HG03039 (cell line): ENCODE measurements at regions not wholly inside any gene's neighbourhood (a gene's known extent, or its start where the extent isn't known, plus 50 kb on each side); places are given as distances from the start of the nearest gene placed in this dataset.

Experiments
- ATAC-seq: cut with Tn5 transposase; IDR thresholded peaks from one replicate; pipeline ENCODE4 v1.9.1; 2021; ENCODE audit warnings: mild to moderate bottlenecking, moderate library complexity; ENCODE audit not compliant: unreplicated experiment

GRCh38 chr22:48179571-48180546 is 1417.4 kb downstream of the TBC1D22A start:
- no peak for ATAC-seq

- no peak for ATAC-seq
Observed at GRCh38 chr22:48178536-48178935, 1416.1 kb downstream of the TBC1D22A start.

- no peak for ATAC-seq
Observed at GRCh38 chr22:48177631-48178030, 1415.2 kb downstream of the TBC1D22A start.

- no peak for ATAC-seq
Observed at GRCh38 chr22:48175721-48176120, 1413.3 kb downstream of the TBC1D22A start.

GRCh38 chr22:48173773-48174160 is 1411.3 kb downstream of the TBC1D22A start:
- ATAC-seq = no peak

- ATAC-seq = no peak
Observed at GRCh38 chr22:48173061-48173772, 1410.8 kb downstream of the TBC1D22A start.

- no peak for ATAC-seq
Observed at GRCh38 chr22:48171271-48171691, 1408.8 kb downstream of the TBC1D22A start.

- ATAC-seq = no peak
Observed at GRCh38 chr22:48169227-48169626, 1406.8 kb downstream of the TBC1D22A start.

GRCh38 chr22:48167238-48167637 is 1404.8 kb downstream of the TBC1D22A start:
- ATAC-seq = no peak

- no peak for ATAC-seq
Observed at GRCh38 chr22:48161298-48161697, 1398.8 kb downstream of the TBC1D22A start.

- no peak for ATAC-seq
Observed at GRCh38 chr22:48157676-48158075, 1395.2 kb downstream of the TBC1D22A start.

GRCh38 chr22:48156603-48157355 is 1394.3 kb downstream of the TBC1D22A start:
- no peak for ATAC-seq

- no peak for ATAC-seq
Observed at GRCh38 chr22:48155446-48155845, 1393.0 kb downstream of the TBC1D22A start.

GRCh38 chr22:48154943-48155240 is 1392.4 kb downstream of the TBC1D22A start:
- no peak for ATAC-seq

GRCh38 chr22:48154169-48154942 is 1391.9 kb downstream of the TBC1D22A start:
- ATAC-seq = no peak

- no peak for ATAC-seq
Observed at GRCh38 chr22:48153726-48154125, 1391.3 kb downstream of the TBC1D22A start.

- no peak for ATAC-seq
Observed at GRCh38 chr22:48152916-48153315, 1390.5 kb downstream of the TBC1D22A start.

GRCh38 chr22:48152164-48152775 is 1389.8 kb downstream of the TBC1D22A start:
- no peak for ATAC-seq

- no peak for ATAC-seq
Observed at GRCh38 chr22:48151641-48152040, 1389.2 kb downstream of the TBC1D22A start.

GRCh38 chr22:48147831-48148230 is 1385.4 kb downstream of the TBC1D22A start:
- ATAC-seq = no peak
